ENCODE measurements at regions not wholly inside any gene's neighbourhood (a gene's known extent, or its start where the extent isn't known, plus 50 kb on each side); places are given as distances from the start of the nearest gene placed in this dataset.
"Not testable (repeated sequence)": the region's sequence is repeated elsewhere in the genome, so short reads cannot be mapped to it uniquely, and the experiment has no call there.

- no peak for DNase-seq
Measured at GRCh38 chr12:18008642-18009041, 81.4 kb downstream of the RERGL start.

DNA sequence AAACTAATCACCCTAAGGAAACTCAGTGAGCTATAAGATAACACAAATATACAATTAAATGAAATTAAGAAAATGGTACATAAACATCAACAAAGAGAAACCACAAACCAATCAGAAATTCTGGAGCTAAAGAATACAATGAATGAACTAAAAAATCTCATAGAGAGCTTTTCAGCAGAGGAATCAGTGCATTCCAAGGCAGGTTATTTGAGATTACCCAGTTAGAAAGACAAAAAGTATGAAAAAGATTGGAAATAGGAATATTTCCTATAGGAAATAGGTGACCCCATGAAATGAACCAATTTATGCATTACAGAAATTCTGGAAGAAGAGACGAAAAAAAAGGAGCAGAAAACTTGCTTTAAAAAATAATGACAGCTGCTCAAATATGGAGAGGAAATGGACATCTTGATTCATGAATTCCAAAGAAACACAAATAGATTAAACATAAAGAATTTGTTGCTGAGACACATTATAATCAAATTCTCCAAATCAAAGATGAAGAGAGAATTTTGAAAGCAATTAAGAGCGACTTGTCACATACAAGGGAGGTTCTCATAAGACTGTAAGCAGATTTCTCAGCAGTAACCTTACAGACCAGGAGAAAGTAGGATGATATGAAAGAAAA lies 90.7 kb downstream of the RERGL start:
- no peak for DNase-seq

DNA sequence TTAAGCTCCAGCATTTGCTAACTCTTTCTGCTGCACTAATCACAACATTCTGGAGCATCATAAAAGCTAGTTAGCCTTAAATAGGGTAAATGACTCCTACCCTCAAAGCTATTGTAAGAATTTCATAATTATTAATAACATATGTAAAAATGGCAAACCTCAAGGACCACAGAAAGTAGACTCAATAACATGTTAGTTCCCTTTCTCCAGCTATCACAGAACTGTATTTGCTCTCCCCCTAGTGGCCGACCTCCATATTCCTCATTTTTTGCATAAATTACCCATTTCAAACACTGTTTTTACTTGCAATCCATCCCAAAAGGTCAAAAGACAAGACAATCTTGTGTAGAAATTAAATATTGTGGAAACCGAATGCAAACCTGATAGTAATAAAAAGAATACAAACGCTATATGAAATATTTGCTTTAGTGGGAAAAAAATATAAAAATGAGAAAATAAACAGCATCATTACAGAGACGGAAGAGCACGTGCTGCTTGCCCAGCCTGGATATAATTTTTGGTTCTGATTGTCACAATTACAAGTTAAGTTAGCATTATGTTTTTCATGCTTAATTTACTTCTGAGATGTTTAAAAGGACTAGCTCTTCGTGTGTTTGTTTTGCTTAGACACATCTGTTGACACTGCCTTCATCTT lies 97.9 kb downstream of the RERGL start:
- DNase-seq: peak; percentile 32

DNA sequence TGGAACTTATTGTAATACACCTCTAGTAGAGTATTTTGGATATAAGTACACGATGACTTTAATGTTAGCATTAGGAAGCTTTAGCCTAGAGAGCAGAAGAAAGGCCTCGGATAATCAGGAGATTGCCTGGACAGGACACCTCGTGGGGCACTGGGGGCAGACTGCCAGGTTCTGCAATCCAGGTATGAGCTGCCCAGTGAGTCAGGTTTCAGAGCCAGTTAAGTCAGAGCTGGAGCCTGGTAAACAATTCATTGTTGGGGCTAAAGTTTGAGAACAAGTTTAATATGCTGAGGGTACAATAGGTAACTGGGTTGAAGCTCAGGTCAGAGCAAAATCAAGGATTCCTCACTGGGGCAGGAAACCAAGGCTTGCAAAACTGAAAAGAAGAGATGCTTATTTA lies 107.4 kb downstream of the RERGL start:
- no peak for DNase-seq

DNA sequence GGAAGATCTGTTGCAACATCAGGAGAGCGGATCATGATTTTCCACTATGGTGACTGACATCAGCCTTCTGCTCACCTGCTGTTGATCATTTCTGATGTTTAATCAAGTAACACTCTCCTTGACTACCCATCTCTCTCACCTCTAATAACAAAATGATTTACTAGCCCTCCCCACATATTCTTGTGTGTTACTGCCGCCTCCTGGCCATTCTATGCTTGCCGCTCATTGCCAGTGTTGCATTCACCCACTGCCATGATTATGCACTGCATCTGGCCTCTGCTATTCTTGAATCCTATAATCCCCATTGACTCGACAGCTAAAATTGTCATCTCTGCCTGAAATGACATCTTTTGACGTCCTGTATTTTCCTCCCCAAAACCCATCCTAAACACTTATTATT lies 113.8 kb downstream of the RERGL start:
- DNase-seq: no peak

DNA sequence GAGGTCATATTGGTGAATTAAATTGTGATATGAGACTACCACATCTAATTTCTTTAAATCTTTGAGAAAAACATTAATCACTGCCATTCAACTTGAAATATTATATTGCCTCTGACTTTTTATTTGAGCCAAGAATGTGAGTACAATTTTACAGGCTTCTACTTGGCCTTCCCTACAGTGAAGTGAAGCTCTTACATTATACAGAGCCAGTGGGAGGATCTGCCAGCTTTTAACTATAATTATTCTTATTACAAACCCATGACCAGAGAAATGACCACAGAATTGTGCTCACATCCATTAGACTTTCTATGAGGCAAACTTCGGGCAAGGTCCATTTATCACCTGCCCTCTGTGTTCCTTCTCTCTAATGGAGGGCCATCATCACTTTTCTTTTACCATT lies 114.2 kb downstream of the RERGL start:
- DNase-seq: no peak

DNA sequence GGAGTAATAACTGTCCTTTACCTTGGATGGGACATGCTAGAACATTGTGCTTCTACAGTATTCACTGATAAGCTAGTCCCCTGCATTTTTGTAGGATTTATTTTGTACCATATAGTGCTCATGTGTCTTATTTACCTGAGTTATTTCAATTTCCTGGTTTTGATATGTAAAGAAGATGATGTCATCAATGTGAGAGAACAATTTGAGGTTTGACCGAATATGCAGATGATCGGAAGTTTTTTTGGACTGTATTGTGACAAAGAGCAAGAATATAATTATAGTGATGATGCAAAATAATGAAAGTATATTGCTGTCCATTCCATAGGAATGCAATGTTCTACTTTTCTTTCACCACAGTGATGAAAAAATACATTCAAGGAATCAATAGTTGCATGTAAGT lies 114.8 kb downstream of the RERGL start:
- DNase-seq: no peak

GRCh38 chr12:17971850-17972249 lies 118.1 kb downstream of the RERGL start:
- no peak for DNase-seq

DNA sequence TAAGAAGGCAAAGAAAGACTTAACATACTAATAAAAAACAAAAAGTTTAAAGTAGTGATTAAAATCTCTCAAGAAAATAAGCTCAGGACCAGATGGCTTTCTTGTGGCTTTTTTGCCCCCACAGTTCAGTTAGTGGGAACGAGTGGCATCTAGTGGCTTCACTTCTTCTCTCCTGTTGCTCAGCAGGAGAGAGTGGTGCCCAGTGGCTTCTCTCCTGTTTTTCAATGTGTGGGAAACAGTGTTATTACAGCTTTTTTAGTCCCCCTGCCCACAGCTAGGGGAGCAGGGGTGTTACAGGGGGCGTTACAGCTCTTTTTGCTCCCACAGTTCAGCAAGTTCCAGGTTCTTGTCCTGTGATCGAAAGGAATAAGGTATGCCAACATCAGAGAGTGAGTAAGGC lies 135.2 kb downstream of the RERGL start:
- DNase-seq: no peak

DNA sequence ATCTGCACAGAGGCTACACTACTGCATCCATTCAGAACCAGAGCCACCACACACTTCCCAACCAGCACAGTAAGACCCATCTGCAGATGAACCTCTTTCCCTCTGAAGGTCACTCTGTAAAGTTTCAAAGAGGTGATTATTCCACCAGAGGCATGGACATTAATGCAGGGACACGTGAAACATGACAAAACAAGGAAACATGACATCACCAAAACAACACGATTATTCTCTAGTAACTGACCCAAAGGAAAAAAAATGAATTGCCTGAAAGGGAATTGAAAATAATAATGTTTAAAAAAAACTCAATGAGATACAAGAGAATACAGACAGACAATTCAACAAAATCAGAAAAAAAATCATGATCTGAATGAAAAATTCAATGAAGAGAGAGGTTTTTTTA lies 139.1 kb downstream of the RERGL start:
- no peak for DNase-seq

- no peak for DNase-seq
Measured at GRCh38 chr12:17949558-17950141, 140.3 kb downstream of the RERGL start.

GRCh38 chr12:17928708-17929366 lies 161.2 kb downstream of the RERGL start:
- no peak for DNase-seq

GRCh38 chr12:17918013-17918412 lies 172.0 kb downstream of the RERGL start:
- no peak for DNase-seq

DNA sequence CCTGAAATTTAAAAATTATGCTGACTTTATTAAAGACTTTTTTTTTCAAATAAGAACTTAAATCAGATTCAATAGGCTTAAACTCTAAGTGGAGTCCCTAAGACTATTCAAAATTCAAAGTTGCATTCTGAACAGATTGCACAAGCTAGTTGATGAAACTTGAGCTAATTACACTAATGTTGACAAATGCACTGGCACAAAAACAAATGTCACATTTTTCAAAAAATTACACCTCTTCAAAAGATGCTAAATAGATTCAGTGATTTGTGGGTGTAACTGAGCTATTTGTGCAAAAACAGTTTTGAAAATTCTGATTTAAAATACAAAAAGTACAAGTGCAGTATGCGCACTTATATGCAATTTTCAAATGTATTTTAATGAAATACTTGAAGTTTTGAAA lies 205.4 kb downstream of the RERGL start:
- DNase-seq: no peak

DNA sequence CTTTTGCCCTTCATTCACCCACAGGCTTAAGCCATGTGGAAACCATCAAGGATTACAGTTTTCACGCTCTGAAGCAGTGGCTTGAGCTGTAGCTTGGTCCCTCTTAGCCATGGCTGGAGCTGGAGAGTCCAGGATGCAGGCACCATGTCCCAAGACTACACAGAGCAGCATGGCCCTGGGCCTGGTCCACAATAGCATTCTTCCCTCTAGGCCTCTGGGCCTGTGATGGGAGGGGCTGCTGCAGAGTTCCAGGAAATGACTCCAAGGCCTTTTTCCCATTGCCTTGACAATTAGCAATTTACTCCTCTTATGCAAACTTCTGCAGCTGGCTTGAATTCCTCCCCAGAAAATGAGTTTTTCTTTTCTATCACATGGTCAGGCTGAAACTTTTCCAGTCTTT lies 211.3 kb downstream of the RERGL start:
- DNase-seq: no peak

GRCh38 chr12:17875230-17875629 lies 214.8 kb downstream of the RERGL start:
- no peak for DNase-seq

GRCh38 chr12:17866802-17867201 lies 223.2 kb downstream of the RERGL start:
- DNase-seq: no peak

- not testable (repeated sequence) for DNase-seq
Measured at GRCh38 chr12:17855548-17855947, 234.4 kb downstream of the RERGL start.

DNA sequence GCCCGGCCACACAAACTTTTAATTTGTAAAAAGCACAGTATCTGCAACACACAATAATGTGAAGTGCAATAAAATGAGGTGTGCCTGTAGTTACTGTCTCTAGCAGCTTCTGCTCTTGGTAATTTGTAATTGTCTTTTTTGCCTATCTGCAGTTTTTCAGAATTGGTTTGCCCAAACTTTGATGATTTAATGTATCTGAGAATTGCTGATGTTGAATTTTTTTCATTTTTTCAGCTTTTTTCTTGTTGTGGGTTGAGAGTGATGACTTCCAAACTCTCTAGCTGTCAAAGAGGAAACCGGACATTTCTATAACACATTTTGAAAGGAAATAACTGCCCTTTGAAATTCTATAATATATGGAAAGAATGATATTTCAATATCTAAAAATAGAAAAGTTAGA lies 236.9 kb downstream of the RERGL start:
- no peak for DNase-seq

DNA sequence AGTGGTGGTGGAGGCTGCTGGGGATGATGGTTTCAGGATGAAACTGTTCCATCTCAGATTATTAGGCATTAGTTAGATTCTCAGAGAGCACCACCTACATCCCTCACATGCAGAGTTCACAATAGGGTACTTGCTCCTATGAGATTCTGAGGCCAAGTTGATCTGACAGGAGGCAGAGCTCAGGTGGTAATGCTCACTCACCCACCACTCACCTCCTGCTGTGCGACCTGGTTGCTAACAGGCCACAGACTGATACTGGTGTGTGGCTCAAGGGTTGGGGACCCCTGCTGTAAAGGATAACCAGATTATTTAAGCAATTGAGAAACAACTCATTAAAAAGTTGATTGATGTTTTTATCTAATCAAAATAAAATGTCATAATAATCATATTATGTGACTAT lies 248.5 kb downstream of the RERGL start:
- no peak for DNase-seq

DNA sequence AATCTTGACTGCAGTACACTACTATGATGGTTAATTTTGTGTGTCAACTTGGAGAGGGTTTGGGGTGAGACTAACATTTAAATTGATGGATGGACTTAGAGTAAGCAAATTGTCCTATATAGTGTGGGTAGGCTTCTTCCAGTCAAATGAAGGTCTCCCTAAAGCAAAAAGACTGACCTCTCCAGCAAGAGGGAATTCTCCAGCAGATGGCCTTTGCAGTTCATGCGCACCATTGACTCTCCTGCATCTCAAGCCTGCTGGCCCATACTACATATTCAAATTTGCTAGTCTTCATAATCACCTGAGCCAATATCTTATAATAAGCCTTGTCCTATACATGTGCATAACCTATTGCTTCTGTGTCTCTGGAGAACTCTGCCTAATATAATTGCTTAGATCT lies 260.2 kb downstream of the RERGL start:
- DNase-seq: no peak

GRCh38 chr12:17818931-17819330 lies 271.1 kb downstream of the RERGL start:
- no peak for DNase-seq

DNA sequence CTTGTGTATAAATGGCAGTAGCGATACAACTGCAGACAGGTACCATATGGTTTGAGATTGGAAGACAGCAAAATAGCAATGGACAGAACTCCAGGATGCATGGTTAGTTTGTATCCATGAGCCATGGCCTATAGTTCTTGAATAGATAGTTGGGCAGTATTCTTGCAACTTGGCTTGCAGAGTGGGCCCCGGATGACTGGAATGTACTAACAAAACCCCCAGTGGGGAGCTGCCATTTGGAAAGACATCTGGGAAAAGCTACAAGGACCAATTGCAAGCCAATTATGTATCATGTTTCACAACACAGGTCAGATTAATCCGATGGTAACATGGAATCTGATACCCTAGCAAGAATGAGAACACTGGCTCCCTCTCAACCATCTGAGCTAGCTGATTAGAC lies 279.6 kb downstream of the RERGL start:
- no peak for DNase-seq

- no peak for DNase-seq
Measured at GRCh38 chr12:17809206-17809605, 280.8 kb downstream of the RERGL start.
